Kidney (tissue), 13 donors: ENCODE measurements at regions not wholly inside any gene's neighbourhood (a gene's known extent, or its start where the extent isn't known, plus 50 kb on each side); places are given as distances from the start of the nearest gene placed in this dataset.

ENCODE experiments used
- DNase-seq, 5 donors: peaks; one replicate each; pipeline ENCODE4 v3.0.0-alpha.2; 2013 to 2020
- FAIRE-seq: peaks from 2 replicates; lab custom pipeline; 2012; peaks lifted over from hg19 to GRCh38; lab: Jason Lieb, UNC
- H3K27ac ChIP-seq, 2 donors: one replicate each; pipeline ENCODE4 v1.7.0; 2013; ENCODE audit warnings: low read depth in 2 of 2, low read length in 2 of 2, inconsistent platforms in 1 of 2
- H3K27me3 ChIP-seq: one replicate; pipeline ENCODE4 v1.7.1; 2013; ENCODE audit warnings: low read length, inconsistent platforms; ENCODE audit not compliant: control insufficient read depth, insufficient read depth
- H3K36me3 ChIP-seq, 3 donors: one replicate each; pipeline versions ENCODE4 v1.7.0 to v1.7.1; 2013; ENCODE audit warnings: low read length in 3 of 3, control low read depth in 1 of 3, inconsistent platforms in 1 of 3; ENCODE audit not compliant: insufficient read depth in 3 of 3, control insufficient read depth in 2 of 3
- H3K4me1 ChIP-seq, 3 donors: one replicate each; pipeline versions ENCODE4 v1.7.0 to v1.7.1; 2013; ENCODE audit warnings: low read length in 3 of 3, inconsistent platforms in 1 of 3, low read depth in 1 of 3; ENCODE audit not compliant: control insufficient read depth in 2 of 3, insufficient read depth in 2 of 3
- H3K4me3 ChIP-seq, 3 donors: one replicate each; pipeline versions ENCODE4 v1.7.0 to v1.8.1; 2013; ENCODE audit warnings: low read length in 3 of 3, control low read depth in 1 of 3, inconsistent platforms in 1 of 3
- H3K9ac ChIP-seq, 3 donors: one replicate each; pipeline versions ENCODE4 v1.7.0 to v1.7.1; 2013; ENCODE audit warnings: low read length in 3 of 3, control low read depth in 1 of 3, inconsistent platforms in 1 of 3
- H3K9me3 ChIP-seq, 3 donors: one replicate each; pipeline versions ENCODE4 v1.7.0 to v1.7.1; 2013; ENCODE audit warnings: low read length in 3 of 3, control low read depth in 1 of 3, inconsistent platforms in 1 of 3; ENCODE audit not compliant: control insufficient read depth in 2 of 3, insufficient read depth in 1 of 3
- intact Hi-C: fragments of 100-400 bp; cut with DNase I; formaldehyde crosslinking; loops from one replicate; pipeline ENCODE4 v1.11.1; 2022
- TF ChIP-seq, protein P1 (sequence below): IDR thresholded peaks from 3 replicates; pipeline ENCODE4 v1.5.1; 2012; ENCODE audit warnings: mild to moderate bottlenecking, moderate library complexity, borderline replicate concordance; ENCODE audit not compliant: insufficient read depth; ENCODE audit errors: extremely low read depth
- donor health status: control.
- donor health status: control.
- donor health status: control.
- donor health status: control.
- donor health status: control.
- donor health status: DM: yes; HTN: yes; CAD: no.
- donor health status: Normal renal cell carcinoma (clear cell type).

DNA sequence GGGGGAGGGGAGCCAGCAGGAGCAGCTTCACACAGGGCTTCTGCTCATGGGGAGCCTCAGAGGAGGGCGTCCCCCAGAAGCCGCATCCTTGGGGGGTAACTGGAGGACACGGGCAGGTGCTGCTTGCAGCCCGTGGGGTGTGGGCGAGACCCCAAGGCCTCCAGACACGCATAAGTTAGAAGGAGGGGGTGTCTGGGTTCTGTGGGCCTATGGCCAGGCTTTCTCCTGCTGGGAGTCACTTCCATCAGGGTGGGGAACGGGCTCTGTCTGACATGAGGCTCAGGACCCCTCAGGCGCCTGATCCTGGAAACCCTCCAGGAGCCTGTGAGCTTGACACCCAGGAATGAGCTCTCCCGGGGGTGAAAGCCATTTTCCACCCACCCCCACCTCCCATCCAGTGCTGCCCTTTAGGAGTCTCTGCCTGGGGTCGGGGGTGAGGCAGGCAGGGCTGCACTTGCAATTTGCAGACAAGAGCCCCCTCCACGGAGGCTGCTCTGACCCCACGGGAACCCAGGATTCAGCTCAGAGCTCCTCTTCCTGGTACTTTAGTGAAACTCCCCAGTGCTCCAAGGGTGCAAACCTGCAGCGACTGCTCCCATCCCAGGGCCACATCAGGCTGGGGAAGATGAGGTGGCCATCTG is 325.7 kb downstream of the ADGRD1 start:
- FAIRE-seq = no peak

DNA sequence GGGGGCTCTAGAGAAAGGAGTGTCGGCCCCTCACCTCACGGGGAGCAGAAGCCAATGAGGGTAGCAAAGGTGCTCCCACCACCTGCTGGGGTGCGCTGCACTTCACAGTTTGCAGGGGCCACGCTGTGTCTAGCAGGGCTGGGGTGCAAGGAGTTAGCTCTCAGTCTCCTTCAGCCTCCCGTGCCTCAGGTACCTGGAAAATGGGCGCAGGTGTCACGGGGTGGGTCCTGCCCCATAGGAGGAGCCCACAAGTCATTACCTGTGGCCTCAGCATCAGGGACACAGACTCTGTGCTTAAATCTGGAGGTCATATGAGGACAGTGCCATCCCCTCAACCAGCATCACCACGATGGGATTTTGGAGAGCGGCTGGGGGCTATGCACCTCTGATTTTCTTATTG is 326.7 kb downstream of the ADGRD1 start:
- no peak overlapping the region for H3K4me3 ChIP-seq
- H3K27ac ChIP-seq = no peak overlapping the region
- FAIRE-seq (no peak), DNase-seq (peak in 1 of 5 donors; percentile 24)
- no peak overlapping the region for H3K9ac ChIP-seq
- H3K9me3 ChIP-seq = no peaks in the 10 kb centered on the region
- TF ChIP-seq, protein P1, sequence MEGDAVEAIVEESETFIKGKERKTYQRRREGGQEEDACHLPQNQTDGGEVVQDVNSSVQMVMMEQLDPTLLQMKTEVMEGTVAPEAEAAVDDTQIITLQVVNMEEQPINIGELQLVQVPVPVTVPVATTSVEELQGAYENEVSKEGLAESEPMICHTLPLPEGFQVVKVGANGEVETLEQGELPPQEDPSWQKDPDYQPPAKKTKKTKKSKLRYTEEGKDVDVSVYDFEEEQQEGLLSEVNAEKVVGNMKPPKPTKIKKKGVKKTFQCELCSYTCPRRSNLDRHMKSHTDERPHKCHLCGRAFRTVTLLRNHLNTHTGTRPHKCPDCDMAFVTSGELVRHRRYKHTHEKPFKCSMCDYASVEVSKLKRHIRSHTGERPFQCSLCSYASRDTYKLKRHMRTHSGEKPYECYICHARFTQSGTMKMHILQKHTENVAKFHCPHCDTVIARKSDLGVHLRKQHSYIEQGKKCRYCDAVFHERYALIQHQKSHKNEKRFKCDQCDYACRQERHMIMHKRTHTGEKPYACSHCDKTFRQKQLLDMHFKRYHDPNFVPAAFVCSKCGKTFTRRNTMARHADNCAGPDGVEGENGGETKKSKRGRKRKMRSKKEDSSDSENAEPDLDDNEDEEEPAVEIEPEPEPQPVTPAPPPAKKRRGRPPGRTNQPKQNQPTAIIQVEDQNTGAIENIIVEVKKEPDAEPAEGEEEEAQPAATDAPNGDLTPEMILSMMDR = no peak
- no peaks in the 10 kb centered on the region for H3K4me1 ChIP-seq
- intact Hi-C loops = no loop called here
- H3K36me3 ChIP-seq = no peaks in the 10 kb centered on the region
- no peaks in the 10 kb centered on the region for H3K27me3 ChIP-seq

More for the DNA sequence above, 325.7 kb downstream of the ADGRD1 start:
- intact Hi-C loops = no loop called here
- no peaks in the 10 kb centered on the region for H3K4me1 ChIP-seq
- no peaks in the 10 kb centered on the region for H3K27me3 ChIP-seq
- H3K27ac ChIP-seq = no peak overlapping the region
- H3K9ac ChIP-seq = no peak overlapping the region
- TF ChIP-seq, protein P1 = no peak
- no peaks in the 10 kb centered on the region for H3K36me3 ChIP-seq
- DNase-seq = peak in 1 of 5 donors; percentile 68
- H3K4me3 ChIP-seq = no peak overlapping the region
- H3K9me3 ChIP-seq = no peaks in the 10 kb centered on the region

DNA sequence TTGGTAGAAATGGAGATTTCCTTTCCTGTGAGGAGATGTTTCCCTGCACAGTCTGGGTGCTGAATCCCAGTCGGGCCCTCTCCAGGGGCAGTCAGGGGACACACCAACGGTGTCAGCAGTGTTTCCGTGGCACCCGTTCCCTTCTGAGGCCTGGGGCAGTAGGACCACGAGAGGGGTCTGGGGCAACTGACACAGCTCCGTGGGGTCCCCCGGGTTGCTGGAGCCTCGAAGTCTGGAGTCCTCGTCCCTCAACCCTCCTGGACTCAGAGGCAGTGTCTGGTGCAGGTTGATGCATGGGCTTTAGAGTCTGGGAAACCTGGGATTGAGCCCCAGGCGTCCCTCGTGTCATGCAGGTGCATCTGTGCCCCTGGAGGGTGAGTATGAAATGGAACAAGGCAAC is 327.3 kb downstream of the ADGRD1 start:
- H3K27ac ChIP-seq = no peak overlapping the region
- H3K36me3 ChIP-seq = no peaks in the 10 kb centered on the region
- no peak overlapping the region for H3K4me3 ChIP-seq
- intact Hi-C loops = no loop called here
- H3K9me3 ChIP-seq = no peaks in the 10 kb centered on the region
- H3K27me3 ChIP-seq = no peaks in the 10 kb centered on the region
- FAIRE-seq (no peak), DNase-seq (peak in 1 of 5 donors; percentile 39)
- TF ChIP-seq, protein P1 = no peak
- H3K9ac ChIP-seq = no peak overlapping the region
- H3K4me1 ChIP-seq = no peaks in the 10 kb centered on the region
